Transverse colon (tissue), 4 donors: ENCODE measurements at regions not wholly inside any gene's neighbourhood (a gene's known extent, or its start where the extent isn't known, plus 50 kb on each side); places are given as distances from the start of the nearest gene placed in this dataset.

ENCODE experiments used
- DNase-seq: peaks from one replicate; pipeline ENCODE4 v3.0.0-alpha.2; 2019
- H3K27ac ChIP-seq, 4 donors: fragments of 200-600 bp; sonication (generic); 2 replicates each; pipeline ENCODE4 v1.5.1; 2016 to 2018; ENCODE audit warnings: inconsistent platforms in 4 of 4
- H3K27me3 ChIP-seq: fragments of 200-600 bp; sonication (generic); 2 replicates; pipeline ENCODE4 v1.5.1; 2017; ENCODE audit warnings: inconsistent platforms
- H3K36me3 ChIP-seq, 4 donors: fragments of 200-600 bp; sonication (generic); 2 replicates each; pipeline ENCODE4 v1.5.1; 2017 to 2019; ENCODE audit warnings: inconsistent platforms in 4 of 4
- H3K4me1 ChIP-seq, 4 donors: fragments of 200-600 bp; sonication (generic); 2 replicates each; pipeline ENCODE4 v1.5.1; 2017 to 2020; ENCODE audit warnings: inconsistent platforms in 4 of 4
- H3K4me3 ChIP-seq, 4 donors: fragments of 200-600 bp; sonication (generic); 1 replicate in 1 of 4; 2 replicates in 3 of 4; pipeline versions ENCODE4 v1.5.1 to v1.6.1; 2017 to 2019; ENCODE audit warnings: inconsistent platforms in 4 of 4
- H3K9me3 ChIP-seq, 2 donors: fragments of 200-600 bp; sonication (generic); 2 replicates each; pipeline ENCODE4 v1.5.1; 2017 to 2019; ENCODE audit warnings: inconsistent platforms in 2 of 2
- CTCF ChIP-seq, 5 experiments: fragments of 200-600 bp in 3 of 5; fragments of 450-650 bp in 2 of 5; sonication (generic) in 3 of 5; IDR thresholded peaks; 1 replicate in 2 of 5; 2 replicates in 3 of 5; pipeline ENCODE4 v1.5.1; 2016 to 2017; ENCODE audit warnings: antibody characterized with exemption in 5 of 5, inconsistent platforms in 3 of 5, mild to moderate bottlenecking in 2 of 5, moderate library complexity in 1 of 5
- EP300 ChIP-seq: sonication (generic); formaldehyde crosslinking; IDR thresholded peaks from one replicate; pipeline ENCODE4 v1.6.1; 2017; ENCODE audit warnings: antibody characterized with exemption, low read depth
- POLR2A ChIP-seq: fragments of 450-650 bp; IDR thresholded peaks from one replicate; pipeline ENCODE4 v1.6.1; 2016; ENCODE audit warnings: antibody characterized with exemption, mild to moderate bottlenecking, moderate library complexity
- POLR2AphosphoS5 ChIP-seq, 3 donors: sonication (generic); formaldehyde crosslinking; IDR thresholded peaks; one replicate each; pipeline ENCODE4 v1.6.1; 2016; ENCODE audit warnings: antibody characterized with exemption in 3 of 3
- WGBS, 2 donors: methylation state at CpG; one replicate each; pipeline ENCODE4 v1.1.5; 2018; ENCODE audit warnings: low coverage in 1 of 2; 5-methylcytosine and 5-hydroxymethylcytosine counted together
- in situ Hi-C, 4 donors: fragments of 200-750 bp; cut with MboI; loops; one replicate each; pipeline versions ENCODE4 v1.15.0 to v1.15.1; 2017; ENCODE audit warnings: low sequenced_read_pairs in 3 of 4, low pct_ligation_motif_present in 1 of 4, low pct_unique_long_range_greater_than_20kb in 1 of 4
- intact Hi-C: fragments of 100-400 bp; cut with DNase I; formaldehyde crosslinking; loops from one replicate; pipeline ENCODE4 v1.15.1; 2023; ENCODE audit warnings: low total_unique reads

- H3K4me1 ChIP-seq: no peaks in the 10 kb centered on the region
- H3K9me3 ChIP-seq: no peaks in the 10 kb centered on the region
- no peaks in the 10 kb centered on the region for H3K27me3 ChIP-seq
- no peaks in the 10 kb centered on the region for H3K36me3 ChIP-seq
- no peak overlapping the region for H3K4me3 ChIP-seq
- DNase-seq: no peak
- TF ChIP-seq CTCF (IDR thresholded peaks at IDR 0.05): no peak
- no peak for TF ChIP-seq POLR2A
- no peak for TF ChIP-seq POLR2AphosphoS5 (IDR thresholded peaks at IDR 0.05)
- no peak for TF ChIP-seq EP300
- WGBS, 2 donors: 45 to 65% methylated on average over 3 to 4 of the region's 4 CpGs
- in situ Hi-C loops (no loop called here), intact Hi-C loops (no loop called here)
- H3K27ac ChIP-seq: no peak overlapping the region
Observed at GRCh38 chr12:60845696-60846095, 1249.9 kb downstream of the SLC16A7 start.

GRCh38 chr12:60847281-60847680 lies 1251.5 kb downstream of the SLC16A7 start:
- no peaks in the 10 kb centered on the region for H3K36me3 ChIP-seq
- H3K27ac ChIP-seq: no peak overlapping the region
- no peaks in the 10 kb centered on the region for H3K27me3 ChIP-seq
- WGBS, 2 donors: 61 to 100% methylated on average over 1 to 4 of the region's 4 CpGs
- intact Hi-C loops: no loop called here
- TF ChIP-seq POLR2AphosphoS5 (IDR thresholded peaks at IDR 0.05): no peak
- TF ChIP-seq CTCF (IDR thresholded peaks at IDR 0.05): no peak
- TF ChIP-seq POLR2A: no peak
- TF ChIP-seq EP300: no peak
- H3K4me1 ChIP-seq: no peaks in the 10 kb centered on the region
- in situ Hi-C loops: no loop called here
- H3K9me3 ChIP-seq: no peaks in the 10 kb centered on the region
- H3K4me3 ChIP-seq: no peak overlapping the region
- DNase-seq: no peak

GRCh38 chr12:60849723-60850122 lies 1253.9 kb downstream of the SLC16A7 start:
- no peak for TF ChIP-seq POLR2AphosphoS5 (IDR thresholded peaks at IDR 0.05)
- no peak for TF ChIP-seq POLR2A
- TF ChIP-seq EP300: no peak
- TF ChIP-seq CTCF (IDR thresholded peaks at IDR 0.05): no peak
- Histone ChIP-seq H3K4me3 (no peak overlapping the region), H3K36me3 (no peaks in the 10 kb centered on the region), H3K27ac (no peak overlapping the region), H3K27me3 (no peaks in the 10 kb centered on the region), H3K9me3 (no peaks in the 10 kb centered on the region), H3K4me1 (no peaks in the 10 kb centered on the region)
- in situ Hi-C loops (no loop called here), intact Hi-C loops (no loop called here)
- no peak for DNase-seq
- WGBS, 2 donors: 45 to 60% methylated on average over 1 to 3 of the region's 3 CpGs

DNA sequence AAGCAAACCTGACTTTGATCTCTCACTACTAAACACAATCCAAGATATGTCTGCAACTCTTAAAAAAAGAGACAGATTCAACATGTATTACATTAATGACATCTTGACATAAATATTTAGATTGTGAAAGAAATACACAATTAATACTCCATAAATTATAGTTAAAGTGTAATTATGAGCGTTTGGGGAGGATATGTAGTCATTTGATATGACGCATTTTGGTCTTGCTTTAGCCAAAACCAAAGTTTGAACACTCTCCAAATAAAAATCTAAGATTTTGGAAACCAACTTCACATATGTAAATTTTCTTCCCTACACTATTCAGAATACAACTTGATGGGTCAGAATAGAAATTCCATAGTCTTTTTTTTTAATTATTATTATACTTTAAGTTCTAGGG lies 1257.6 kb downstream of the SLC16A7 start:
- Histone ChIP-seq H3K36me3 (no peaks in the 10 kb centered on the region), H3K4me3 (no peak overlapping the region), H3K9me3 (no peaks in the 10 kb centered on the region), H3K27me3 (no peaks in the 10 kb centered on the region), H3K4me1 (no peaks in the 10 kb centered on the region), H3K27ac (no peak overlapping the region)
- TF ChIP-seq EP300: no peak
- TF ChIP-seq POLR2A: no peak
- TF ChIP-seq CTCF (IDR thresholded peaks at IDR 0.05): no peak
- no peak for TF ChIP-seq POLR2AphosphoS5 (IDR thresholded peaks at IDR 0.05)
- 55 to 69% methylated on average over 2 of the region's 2 CpGs for WGBS, 2 donors
- intact Hi-C loops: no loop called here
- DNase-seq: no peak
- in situ Hi-C loops: no loop called here
